ENCODE measurements at regions not wholly inside any gene's neighbourhood (a gene's known extent, or its start where the extent isn't known, plus 50 kb on each side); places are given as distances from the start of the nearest gene placed in this dataset.

DNA sequence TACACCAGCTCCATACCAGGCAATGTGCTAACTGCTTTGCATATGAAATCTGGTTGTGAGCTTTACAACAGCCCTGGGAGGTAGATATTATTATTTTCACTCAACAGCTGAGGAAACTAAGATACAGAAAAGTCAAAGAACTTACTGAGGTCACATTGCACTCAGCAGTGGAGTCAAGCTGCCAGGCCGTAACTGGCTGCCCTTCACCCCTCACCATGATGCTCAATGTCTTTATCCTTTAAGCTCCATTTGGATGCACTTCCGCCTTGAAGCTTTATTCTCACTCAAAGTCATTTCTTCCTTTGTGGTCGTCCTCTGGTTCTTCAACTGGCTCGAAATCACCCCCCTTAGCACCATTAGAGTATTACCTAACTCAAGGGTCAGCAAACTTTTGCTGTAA is 81.7 kb upstream of the RALGPS2 start:
- intact Hi-C loops (cut with micrococcal nuclease) = loop anchor here (10.0 kb wide), 1 partner anchor 361 kb away; no protein-coding TSS in a partner anchor
- Histone ChIP-seq H3K4me1 (ENCODE audit: control insufficient read depth, insufficient read depth, low read length) (peaks cover 20% of the 10 kb centered on the region), H4K8ac (ENCODE audit: low read depth in 2 of 2, low read length in 2 of 2) (no peak overlapping the region), H2BK15ac (ENCODE audit: low read depth, low read length) (peak overlapping the region; percentile 31; the same call in 1 of the 3 replicates), H3K4me2 (ENCODE audit: low read depth, low read length) (no peak overlapping the region), H3K56ac (ENCODE audit: extremely low read depth, insufficient read depth, low read length) (no peak overlapping the region), H2BK20ac (ENCODE audit: low read depth, low read length) (no peak overlapping the region), H4K20me1 (ENCODE audit: insufficient read depth, low read length) (no peaks in the 10 kb centered on the region), H2AFZ (replicated peaks; ENCODE audit: low read length, poor library complexity) (no peak overlapping the region), H2BK120ac (ENCODE audit: low read depth, low read length) (0 out of 2 replicates have a peak overlapping the region, but pooled peaks have one; percentile 18), H3K27me3 (ENCODE audit: control insufficient read depth, insufficient read depth, low read length) (no peaks in the 10 kb centered on the region), H2AK5ac (ENCODE audit: low read depth, low read length) (no peak overlapping the region), H3K79me1 (ENCODE audit: low read depth in 1 of 2, low read length in 2 of 2) (no peaks in the 10 kb centered on the region), H3K4ac (ENCODE audit: low read depth, low read length) (no peak overlapping the region), H3K18ac (ENCODE audit: low read depth, low read length) (peak overlapping the region; percentile 45; the same call in 1 of the 2 replicates), H3K23ac (ENCODE audit: low read depth, low read length) (no peak overlapping the region), H2AK9ac (replicated peaks; ENCODE audit: low read depth, low read length, poor library complexity) (no peak overlapping the region), H3K4me3 (ENCODE audit: insufficient read depth, low read depth, low read length) (no peak overlapping the region), H3K14ac (replicated peaks; ENCODE audit: low read depth, low read length) (no peak overlapping the region), H3K9me1 (ENCODE audit: insufficient read depth, low read length) (peaks cover 8% of the 10 kb centered on the region), H4K5ac (ENCODE audit: low read depth, low read length) (no peak overlapping the region; the same call in 1 of the 2 replicates), H4K91ac (ENCODE audit: insufficient read depth, low read depth, low read length) (no peak overlapping the region), H3K27ac (ENCODE audit: insufficient read depth, low read length) (no peak overlapping the region), H3K9ac (ENCODE audit: low read depth, low read length) (no peak overlapping the region), H3K9me3 (ENCODE audit: control insufficient read depth, insufficient read depth, low read length) (no peaks in the 10 kb centered on the region), H2BK5ac (ENCODE audit: low read depth, low read length, poor library complexity, severe bottlenecking) (no peak overlapping the region), H3K36me3 (ENCODE audit: control insufficient read depth, insufficient read depth, low read length) (no peaks in the 10 kb centered on the region)
- dilution Hi-C loops (cut with HindIII; ENCODE audit: low sequenced_read_pairs, unreplicated experiment) = no loop called here
- DNase-seq = no peak
- ATAC-seq (ENCODE audit: low read depth) = no peak
- CTCF ChIA-PET = interaction anchor here (1.0 kb wide), 1 partner anchor 42 kb away, joined by 6 read pairs; no protein-coding TSS in a partner anchor
- TF ChIP-seq CEBPB (IDR thresholded peaks at IDR 0.05; ENCODE audit: low read depth, low read length) = no peak
- TF ChIP-seq POLR2A (IDR thresholded peaks at IDR 0.05; ENCODE audit: low read depth, low read length) = no peak
- TF ChIP-seq, protein P1, sequence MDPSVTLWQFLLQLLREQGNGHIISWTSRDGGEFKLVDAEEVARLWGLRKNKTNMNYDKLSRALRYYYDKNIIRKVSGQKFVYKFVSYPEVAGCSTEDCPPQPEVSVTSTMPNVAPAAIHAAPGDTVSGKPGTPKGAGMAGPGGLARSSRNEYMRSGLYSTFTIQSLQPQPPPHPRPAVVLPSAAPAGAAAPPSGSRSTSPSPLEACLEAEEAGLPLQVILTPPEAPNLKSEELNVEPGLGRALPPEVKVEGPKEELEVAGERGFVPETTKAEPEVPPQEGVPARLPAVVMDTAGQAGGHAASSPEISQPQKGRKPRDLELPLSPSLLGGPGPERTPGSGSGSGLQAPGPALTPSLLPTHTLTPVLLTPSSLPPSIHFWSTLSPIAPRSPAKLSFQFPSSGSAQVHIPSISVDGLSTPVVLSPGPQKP (IDR thresholded peaks at IDR 0.05; ENCODE audit: borderline replicate concordance, low read depth, low read length) = no peak
- TF ChIP-seq MAFK (IDR thresholded peaks at IDR 0.05; ENCODE audit: low read depth, low read length) = no peak
- TF ChIP-seq RFX5 (IDR thresholded peaks at IDR 0.05; ENCODE audit: low read depth, low read length) = no peak
- TF ChIP-seq CHD1 (IDR thresholded peaks at IDR 0.05; ENCODE audit: low read depth, low read length) = no peak
- TF ChIP-seq MAZ (IDR thresholded peaks at IDR 0.05; ENCODE audit: borderline replicate concordance, low read depth, low read length) = no peak
- TF ChIP-seq MXI1 (IDR thresholded peaks at IDR 0.05; ENCODE audit: borderline replicate concordance, low read depth, low read length) = no peak
- TF ChIP-seq RCOR1 (IDR thresholded peaks at IDR 0.05; ENCODE audit: insufficient replicate concordance, low read length) = no peak
- TF ChIP-seq, protein P2, sequence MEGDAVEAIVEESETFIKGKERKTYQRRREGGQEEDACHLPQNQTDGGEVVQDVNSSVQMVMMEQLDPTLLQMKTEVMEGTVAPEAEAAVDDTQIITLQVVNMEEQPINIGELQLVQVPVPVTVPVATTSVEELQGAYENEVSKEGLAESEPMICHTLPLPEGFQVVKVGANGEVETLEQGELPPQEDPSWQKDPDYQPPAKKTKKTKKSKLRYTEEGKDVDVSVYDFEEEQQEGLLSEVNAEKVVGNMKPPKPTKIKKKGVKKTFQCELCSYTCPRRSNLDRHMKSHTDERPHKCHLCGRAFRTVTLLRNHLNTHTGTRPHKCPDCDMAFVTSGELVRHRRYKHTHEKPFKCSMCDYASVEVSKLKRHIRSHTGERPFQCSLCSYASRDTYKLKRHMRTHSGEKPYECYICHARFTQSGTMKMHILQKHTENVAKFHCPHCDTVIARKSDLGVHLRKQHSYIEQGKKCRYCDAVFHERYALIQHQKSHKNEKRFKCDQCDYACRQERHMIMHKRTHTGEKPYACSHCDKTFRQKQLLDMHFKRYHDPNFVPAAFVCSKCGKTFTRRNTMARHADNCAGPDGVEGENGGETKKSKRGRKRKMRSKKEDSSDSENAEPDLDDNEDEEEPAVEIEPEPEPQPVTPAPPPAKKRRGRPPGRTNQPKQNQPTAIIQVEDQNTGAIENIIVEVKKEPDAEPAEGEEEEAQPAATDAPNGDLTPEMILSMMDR (conservative IDR thresholded peaks at IDR 0.05; ENCODE audit: low read depth, low read length) = no peak
- TF ChIP-seq RAD21 (IDR thresholded peaks at IDR 0.05; ENCODE audit: low read length) = no peak
- TF ChIP-seq, protein P3, sequence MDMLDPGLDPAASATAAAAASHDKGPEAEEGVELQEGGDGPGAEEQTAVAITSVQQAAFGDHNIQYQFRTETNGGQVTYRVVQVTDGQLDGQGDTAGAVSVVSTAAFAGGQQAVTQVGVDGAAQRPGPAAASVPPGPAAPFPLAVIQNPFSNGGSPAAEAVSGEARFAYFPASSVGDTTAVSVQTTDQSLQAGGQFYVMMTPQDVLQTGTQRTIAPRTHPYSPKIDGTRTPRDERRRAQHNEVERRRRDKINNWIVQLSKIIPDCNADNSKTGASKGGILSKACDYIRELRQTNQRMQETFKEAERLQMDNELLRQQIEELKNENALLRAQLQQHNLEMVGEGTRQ (IDR thresholded peaks at IDR 0.05; ENCODE audit: low read depth, low read length) = no peak
- TF ChIP-seq SMC3 (IDR thresholded peaks at IDR 0.05; ENCODE audit: low read depth, low read length) = no peak
- TF ChIP-seq FOS (IDR thresholded peaks at IDR 0.05; ENCODE audit: low read depth, low read length) = no peak
- TF ChIP-seq BHLHE40 (IDR thresholded peaks at IDR 0.05; ENCODE audit: low read depth, low read length) = no peak
- TF ChIP-seq NFE2L2 (IDR thresholded peaks at IDR 0.05; ENCODE audit: low read depth, low read length) = no peak
- 100% methylated on average over 1 of the region's 4 CpGs; no CpG with 5 or more reads in 1 of the 2 experiments for WGBS, 2 experiments (ENCODE audit: extremely low coverage in 2 of 2, insufficient read length in 1 of 2)
- in situ Hi-C loops (cut with MboI; ENCODE audit: low sequenced_read_pairs) = no loop called here
- POLR2A ChIA-PET (ENCODE audit: unreplicated experiment) = no interaction called here
- BruUV-seq (replicated peaks) = no TSS peak
